Stomach smooth muscle (tissue), 2 donors: ENCODE measurements at regions not wholly inside any gene's neighbourhood (a gene's known extent, or its start where the extent isn't known, plus 50 kb on each side); places are given as distances from the start of the nearest gene placed in this dataset.

ENCODE experiments used
- H3K27ac ChIP-seq: one replicate; pipeline ENCODE4 v1.7.0; 2013; ENCODE audit warnings: mild to moderate bottlenecking, low read length, inconsistent platforms
- H3K27me3 ChIP-seq, 2 donors: one replicate each; pipeline ENCODE4 v1.7.0; 2013; ENCODE audit warnings: low read length in 2 of 2; ENCODE audit not compliant: insufficient read depth in 2 of 2, control insufficient read depth in 1 of 2
- H3K36me3 ChIP-seq, 2 donors: one replicate each; pipeline ENCODE4 v1.7.0; 2013; ENCODE audit warnings: low read length in 2 of 2; ENCODE audit not compliant: control insufficient read depth in 2 of 2, insufficient read depth in 2 of 2
- H3K4me1 ChIP-seq: one replicate; pipeline ENCODE4 v1.7.0; 2013; ENCODE audit warnings: low read length; ENCODE audit not compliant: control insufficient read depth, insufficient read depth
- H3K4me3 ChIP-seq, 2 donors: one replicate each; pipeline ENCODE4 v1.7.0; 2013; ENCODE audit warnings: low read length in 2 of 2
- H3K9ac ChIP-seq, 2 donors: one replicate each; pipeline ENCODE4 v1.7.0; 2013; ENCODE audit warnings: low read length in 2 of 2, mild to moderate bottlenecking in 1 of 2
- H3K9me3 ChIP-seq, 2 donors: one replicate each; pipeline ENCODE4 v1.7.0; 2013; ENCODE audit warnings: low read length in 2 of 2; ENCODE audit not compliant: control insufficient read depth in 2 of 2
- donor health status: healthy.
- donor health status: Pancreatic carcinoma.

GRCh38 chr5:38643616-38644015, 87.2 kb upstream of the LIFR start:
- H3K4me3 ChIP-seq = no peak overlapping the region
- no peak overlapping the region for H3K27ac ChIP-seq
- peaks cover 0 to 3% of the 10 kb centered on the region in 2 donors for H3K9me3 ChIP-seq
- H3K4me1 ChIP-seq = peaks cover 12% of the 10 kb centered on the region
- no peak overlapping the region for H3K9ac ChIP-seq
- no peaks in the 10 kb centered on the region for H3K36me3 ChIP-seq
- no peaks in the 10 kb centered on the region for H3K27me3 ChIP-seq

DNA sequence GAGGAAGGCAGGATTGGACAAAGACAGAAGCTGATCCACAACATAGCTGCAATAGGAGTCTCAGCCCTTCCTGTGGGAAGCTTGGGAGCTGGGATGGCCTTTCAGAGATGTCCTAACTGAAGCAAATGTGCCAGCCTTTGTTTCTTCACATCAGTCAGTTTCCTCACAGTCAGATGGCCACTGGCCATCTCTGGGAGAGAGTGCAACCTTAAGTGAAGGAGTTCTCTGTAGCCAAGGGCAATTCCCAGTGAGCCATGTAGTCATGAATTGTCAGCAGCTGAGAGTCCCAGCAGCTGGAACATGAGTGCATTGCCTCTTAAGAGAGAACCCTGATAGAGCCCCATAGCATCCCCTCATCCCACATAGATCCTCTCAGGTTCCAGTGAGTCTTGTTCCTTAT, 89.1 kb upstream of the LIFR start:
- peaks cover 0 to 3% of the 10 kb centered on the region in 2 donors for H3K9me3 ChIP-seq
- no peaks in the 10 kb centered on the region for H3K27me3 ChIP-seq
- H3K36me3 ChIP-seq = no peaks in the 10 kb centered on the region

GRCh38 chr5:38648703-38649291, 92.4 kb upstream of the LIFR start:
- no peak overlapping the region for H3K9ac ChIP-seq
- H3K9me3 ChIP-seq = peaks cover 0 to 3% of the 10 kb centered on the region in 2 donors
- H3K36me3 ChIP-seq = no peaks in the 10 kb centered on the region
- no peaks in the 10 kb centered on the region for H3K27me3 ChIP-seq
- no peak overlapping the region for H3K27ac ChIP-seq
- H3K4me1 ChIP-seq = no peaks in the 10 kb centered on the region
- H3K4me3 ChIP-seq = no peak overlapping the region

More for the DNA sequence above, 89.1 kb upstream of the LIFR start:
- Histone ChIP-seq H3K4me3 (no peak overlapping the region), H3K4me1 (peaks cover 12% of the 10 kb centered on the region), H3K9ac (no peak overlapping the region), H3K27ac (no peak overlapping the region)

- Histone ChIP-seq H3K27ac (no peak overlapping the region), H3K4me3 (no peak overlapping the region)
Measured at GRCh38 chr5:38650540-38650939, 94.1 kb upstream of the LIFR start.

DNA sequence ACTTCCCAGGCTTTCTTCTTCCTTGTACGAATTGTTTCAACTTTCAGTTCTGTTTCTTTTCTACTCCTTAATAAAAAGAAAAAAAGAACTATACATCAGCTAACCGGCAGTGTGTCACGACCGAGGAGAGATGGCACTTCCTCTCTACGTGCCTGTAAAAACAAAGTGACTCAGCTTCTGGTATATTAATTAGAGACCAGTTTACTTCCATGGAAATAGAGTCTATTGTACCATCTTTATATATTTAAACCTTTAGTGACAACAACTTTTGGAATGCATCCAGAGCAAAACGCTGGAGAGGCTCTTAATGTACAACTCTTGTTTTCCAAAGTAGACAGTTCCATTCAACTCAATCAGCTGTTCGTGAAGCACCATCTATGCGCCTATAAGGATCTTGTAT, 94.5 kb upstream of the LIFR start:
- Histone ChIP-seq H3K9ac (no peak overlapping the region), H3K4me3 (no peak overlapping the region), H3K9me3 (peaks cover 0 to 3% of the 10 kb centered on the region in 2 donors), H3K27ac (no peak overlapping the region), H3K27me3 (no peaks in the 10 kb centered on the region), H3K36me3 (no peaks in the 10 kb centered on the region), H3K4me1 (no peaks in the 10 kb centered on the region)

More at GRCh38 chr5:38650540-38650939, 94.1 kb upstream of the LIFR start:
- H3K9ac ChIP-seq = no peak overlapping the region
- H3K4me1 ChIP-seq = no peaks in the 10 kb centered on the region
- peaks cover 0 to 3% of the 10 kb centered on the region in 2 donors for H3K9me3 ChIP-seq
- no peaks in the 10 kb centered on the region for H3K36me3 ChIP-seq
- H3K27me3 ChIP-seq = no peaks in the 10 kb centered on the region

GRCh38 chr5:38651806-38652205, 95.4 kb upstream of the LIFR start:
- Histone ChIP-seq H3K27me3 (no peaks in the 10 kb centered on the region), H3K36me3 (no peaks in the 10 kb centered on the region), H3K9me3 (no peaks in the 10 kb centered on the region), H3K4me3 (no peak overlapping the region), H3K9ac (no peak overlapping the region), H3K27ac (no peak overlapping the region), H3K4me1 (no peaks in the 10 kb centered on the region)

- Histone ChIP-seq H3K36me3 (no peaks in the 10 kb centered on the region), H3K27me3 (no peaks in the 10 kb centered on the region), H3K9me3 (no peaks in the 10 kb centered on the region), H3K4me3 (no peak overlapping the region), H3K27ac (no peak overlapping the region), H3K4me1 (no peaks in the 10 kb centered on the region), H3K9ac (no peak overlapping the region)
Measured at GRCh38 chr5:38653389-38653788, 96.9 kb upstream of the LIFR start.

- no peak overlapping the region for H3K9ac ChIP-seq
Measured at GRCh38 chr5:38655691-38656090, 99.2 kb upstream of the LIFR start.

DNA sequence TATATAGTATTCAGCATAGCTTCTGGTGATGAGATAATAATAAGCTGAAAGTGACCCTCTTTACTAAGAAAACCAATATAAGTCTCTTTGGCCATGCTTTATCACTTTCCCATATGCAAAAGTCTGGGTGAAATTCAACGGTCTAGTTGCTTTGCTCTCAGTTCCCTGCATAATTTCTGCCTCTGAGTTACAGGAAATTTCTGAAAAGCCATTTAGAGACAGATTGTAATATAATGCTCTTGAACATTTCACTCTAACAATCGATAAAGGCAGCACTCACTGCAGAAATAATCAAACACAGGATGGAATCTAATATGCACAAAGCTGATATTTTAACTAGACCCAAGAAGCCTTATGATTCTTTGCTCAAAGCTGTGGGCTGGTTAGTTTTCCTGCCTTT, 100.1 kb upstream of the LIFR start:
- Histone ChIP-seq H3K27ac (no peak overlapping the region), H3K27me3 (no peaks in the 10 kb centered on the region), H3K4me3 (no peak overlapping the region), H3K36me3 (no peaks in the 10 kb centered on the region), H3K9me3 (no peaks in the 10 kb centered on the region), H3K4me1 (no peaks in the 10 kb centered on the region), H3K9ac (no peak overlapping the region)

More at GRCh38 chr5:38655691-38656090, 99.2 kb upstream of the LIFR start:
- Histone ChIP-seq H3K27ac (no peak overlapping the region), H3K9me3 (no peaks in the 10 kb centered on the region), H3K36me3 (no peaks in the 10 kb centered on the region), H3K27me3 (no peaks in the 10 kb centered on the region), H3K4me1 (no peaks in the 10 kb centered on the region), H3K4me3 (no peak overlapping the region)

DNA sequence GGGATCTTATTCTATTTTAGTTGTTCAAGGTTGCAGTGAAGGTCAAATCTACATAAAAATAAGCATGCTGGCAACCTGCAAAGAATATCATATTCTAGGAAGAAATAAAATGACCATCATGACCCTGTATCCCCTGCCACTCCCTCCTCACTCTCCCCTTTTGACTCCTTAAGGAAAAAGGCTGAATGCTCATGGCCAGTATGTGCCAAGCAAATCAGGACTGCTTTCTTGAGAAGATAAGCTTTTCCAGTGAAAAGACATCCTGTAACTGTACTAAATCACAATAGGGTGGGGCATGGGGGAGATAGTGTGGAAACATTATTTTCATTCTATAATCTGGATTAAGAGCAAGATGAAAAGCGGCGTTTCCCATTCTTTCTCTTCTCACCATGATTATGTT, 100.6 kb upstream of the LIFR start:
- Histone ChIP-seq H3K27me3 (no peaks in the 10 kb centered on the region), H3K4me3 (no peak overlapping the region), H3K9ac (no peak overlapping the region), H3K36me3 (no peaks in the 10 kb centered on the region), H3K4me1 (no peaks in the 10 kb centered on the region), H3K9me3 (no peaks in the 10 kb centered on the region), H3K27ac (no peak overlapping the region)

DNA sequence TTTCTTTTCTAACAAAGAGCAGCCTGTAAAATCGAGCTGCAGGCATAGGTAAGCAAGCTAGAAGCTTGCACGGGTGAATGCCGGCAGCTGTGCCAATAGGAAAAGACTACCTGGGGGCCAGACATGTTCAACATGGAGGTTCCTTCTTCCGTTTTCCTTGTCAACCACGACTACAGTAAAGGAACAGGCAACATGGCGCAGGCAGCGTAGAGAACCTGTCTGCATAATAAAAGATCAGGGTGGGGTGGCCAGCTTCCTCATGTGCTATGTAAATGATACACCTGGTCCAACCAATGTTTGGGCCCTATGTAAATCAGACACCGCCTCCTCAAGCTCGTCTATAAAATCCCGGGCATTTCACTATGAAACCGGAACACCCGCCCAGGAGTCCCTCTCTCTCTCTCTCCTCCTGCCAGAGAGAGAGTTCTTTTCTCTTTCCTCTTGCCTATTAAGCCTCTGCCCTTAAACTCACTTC, 103.8 kb upstream of the LIFR start:
- Histone ChIP-seq H3K9ac (no peak overlapping the region), H3K4me3 (no peak overlapping the region), H3K36me3 (no peaks in the 10 kb centered on the region), H3K9me3 (no peaks in the 10 kb centered on the region), H3K27me3 (peaks cover 0 to 2% of the 10 kb centered on the region in 2 donors), H3K27ac (no peak overlapping the region), H3K4me1 (peaks cover 3% of the 10 kb centered on the region)
